ENCODE measurements at regions not wholly inside any gene's neighbourhood (a gene's known extent, or its start where the extent isn't known, plus 50 kb on each side); places are given as distances from the start of the nearest gene placed in this dataset.
"Not testable (repeated sequence)": the region's sequence is repeated elsewhere in the genome, so short reads cannot be mapped to it uniquely, and the experiment has no call there.

GRCh38 chr2:95654897-95655296, 63.1 kb downstream of the TRIM43 start:
- DNase-seq; H3K36me3 ChIP-seq (ENCODE audit: insufficient read depth, low read length); ATAC-seq (ENCODE audit: poor library complexity); H3K36me3 Mint-ChIP-seq (ENCODE audit: low read depth); H3K27ac Mint-ChIP-seq; intact Hi-C loops (cut with DNase I, micrococcal nuclease); H3K4me3 ChIP-seq (ENCODE audit: low read length); CTCF ChIA-PET; H3K4me1 Mint-ChIP-seq (ENCODE audit: low read depth); POLR2A ChIA-PET; H3K9me3 ChIP-seq (ENCODE audit: control insufficient read depth in 1 of 2, insufficient read depth in 1 of 2, low read length in 2 of 2); H3K27me3 ChIP-seq (ENCODE audit: control insufficient read depth in 1 of 2, insufficient read depth in 2 of 2, low read length in 2 of 2); H3K27me3 Mint-ChIP-seq; H3K4me3 Mint-ChIP-seq; H3K4me1 ChIP-seq (ENCODE audit: insufficient read depth, low read length); H3K27ac ChIP-seq (ENCODE audit: low read depth in 1 of 2, low read length in 2 of 2); H3K9me3 Mint-ChIP-seq: not testable (repeated sequence)

- H3K4me1 Mint-ChIP-seq (ENCODE audit: low read depth); intact Hi-C loops (cut with DNase I, micrococcal nuclease); H3K36me3 ChIP-seq (ENCODE audit: insufficient read depth, low read length); H3K27ac Mint-ChIP-seq; H3K27ac ChIP-seq (ENCODE audit: low read depth in 1 of 2, low read length in 2 of 2); DNase-seq; H3K27me3 ChIP-seq (ENCODE audit: control insufficient read depth in 1 of 2, insufficient read depth in 2 of 2, low read length in 2 of 2); CTCF ChIA-PET; H3K4me3 Mint-ChIP-seq; H3K9me3 Mint-ChIP-seq; H3K36me3 Mint-ChIP-seq (ENCODE audit: low read depth); H3K4me1 ChIP-seq (ENCODE audit: insufficient read depth, low read length); H3K4me3 ChIP-seq (ENCODE audit: low read length); H3K9me3 ChIP-seq (ENCODE audit: control insufficient read depth in 1 of 2, insufficient read depth in 1 of 2, low read length in 2 of 2); H3K27me3 Mint-ChIP-seq; ATAC-seq (ENCODE audit: poor library complexity); POLR2A ChIA-PET: not testable (repeated sequence)
Measured at GRCh38 chr2:95656553-95656952, 64.8 kb downstream of the TRIM43 start.

- H3K9me3 ChIP-seq (ENCODE audit: control insufficient read depth in 1 of 2, insufficient read depth in 1 of 2, low read length in 2 of 2); intact Hi-C loops (cut with DNase I, micrococcal nuclease); CTCF ChIA-PET; H3K27me3 Mint-ChIP-seq; DNase-seq; POLR2A ChIA-PET; H3K4me3 ChIP-seq (ENCODE audit: low read length); H3K36me3 ChIP-seq (ENCODE audit: insufficient read depth, low read length); H3K27ac ChIP-seq (ENCODE audit: low read depth in 1 of 2, low read length in 2 of 2); H3K4me1 ChIP-seq (ENCODE audit: insufficient read depth, low read length); H3K36me3 Mint-ChIP-seq (ENCODE audit: low read depth); H3K9me3 Mint-ChIP-seq; H3K4me1 Mint-ChIP-seq (ENCODE audit: low read depth); ATAC-seq (ENCODE audit: poor library complexity); H3K4me3 Mint-ChIP-seq; H3K27ac Mint-ChIP-seq; H3K27me3 ChIP-seq (ENCODE audit: control insufficient read depth in 1 of 2, insufficient read depth in 2 of 2, low read length in 2 of 2): not testable (repeated sequence)
Measured at GRCh38 chr2:95657937-95658336, 66.1 kb downstream of the TRIM43 start.

- H3K4me3 Mint-ChIP-seq = not testable (repeated sequence)
Measured at GRCh38 chr2:95660766-95661562, 69.2 kb downstream of the TRIM43 start.

GRCh38 chr2:95663471-95664441, 72.0 kb downstream of the TRIM43 start:
- CTCF ChIA-PET, H3K4me3 Mint-ChIP-seq, H3K9me3 Mint-ChIP-seq: not testable (repeated sequence)

More at GRCh38 chr2:95660766-95661562, 69.2 kb downstream of the TRIM43 start:
- CTCF ChIA-PET; H3K9me3 Mint-ChIP-seq; H3K27ac ChIP-seq (ENCODE audit: low read depth in 1 of 2, low read length in 2 of 2); ATAC-seq (ENCODE audit: poor library complexity); H3K27ac Mint-ChIP-seq; H3K27me3 ChIP-seq (ENCODE audit: control insufficient read depth in 1 of 2, insufficient read depth in 2 of 2, low read length in 2 of 2); DNase-seq; H3K36me3 Mint-ChIP-seq (ENCODE audit: low read depth); H3K36me3 ChIP-seq (ENCODE audit: insufficient read depth, low read length); H3K4me3 ChIP-seq (ENCODE audit: low read length); POLR2A ChIA-PET; H3K4me1 Mint-ChIP-seq (ENCODE audit: low read depth); H3K9me3 ChIP-seq (ENCODE audit: control insufficient read depth in 1 of 2, insufficient read depth in 1 of 2, low read length in 2 of 2); H3K27me3 Mint-ChIP-seq; intact Hi-C loops (cut with DNase I, micrococcal nuclease); H3K4me1 ChIP-seq (ENCODE audit: insufficient read depth, low read length): not testable (repeated sequence)

GRCh38 chr2:95666636-95667035, 74.8 kb downstream of the TRIM43 start:
- H3K4me3 Mint-ChIP-seq; H3K4me1 ChIP-seq (ENCODE audit: insufficient read depth, low read length); ATAC-seq (ENCODE audit: poor library complexity); H3K27ac ChIP-seq (ENCODE audit: low read depth in 1 of 2, low read length in 2 of 2); H3K27me3 ChIP-seq (ENCODE audit: control insufficient read depth in 1 of 2, insufficient read depth in 2 of 2, low read length in 2 of 2); DNase-seq; H3K27me3 Mint-ChIP-seq; H3K9me3 Mint-ChIP-seq; POLR2A ChIA-PET; H3K4me3 ChIP-seq (ENCODE audit: low read length); intact Hi-C loops (cut with DNase I, micrococcal nuclease); H3K36me3 Mint-ChIP-seq (ENCODE audit: low read depth); H3K9me3 ChIP-seq (ENCODE audit: control insufficient read depth in 1 of 2, insufficient read depth in 1 of 2, low read length in 2 of 2); H3K27ac Mint-ChIP-seq; CTCF ChIA-PET; H3K36me3 ChIP-seq (ENCODE audit: insufficient read depth, low read length): not testable (repeated sequence)
- peaks cover 13% of the 10 kb centered on the region for H3K4me1 Mint-ChIP-seq (ENCODE audit: low read depth)

More at GRCh38 chr2:95663471-95664441, 72.0 kb downstream of the TRIM43 start:
- H3K27me3 ChIP-seq (ENCODE audit: control insufficient read depth in 1 of 2, insufficient read depth in 2 of 2, low read length in 2 of 2); H3K4me1 ChIP-seq (ENCODE audit: insufficient read depth, low read length); H3K27ac Mint-ChIP-seq; ATAC-seq (ENCODE audit: poor library complexity); H3K27me3 Mint-ChIP-seq; H3K9me3 ChIP-seq (ENCODE audit: control insufficient read depth in 1 of 2, insufficient read depth in 1 of 2, low read length in 2 of 2); H3K36me3 Mint-ChIP-seq (ENCODE audit: low read depth); intact Hi-C loops (cut with DNase I, micrococcal nuclease); H3K36me3 ChIP-seq (ENCODE audit: insufficient read depth, low read length); POLR2A ChIA-PET; H3K27ac ChIP-seq (ENCODE audit: low read depth in 1 of 2, low read length in 2 of 2); DNase-seq; H3K4me1 Mint-ChIP-seq (ENCODE audit: low read depth); H3K4me3 ChIP-seq (ENCODE audit: low read length): not testable (repeated sequence)

Data from CD4-positive, alpha-beta T cell (primary cell).